Neural crest cell (in vitro differentiated cells): ENCODE measurements at regions not wholly inside any gene's neighbourhood (a gene's known extent, or its start where the extent isn't known, plus 50 kb on each side); places are given as distances from the start of the nearest gene placed in this dataset.

Source experiments
- DNase-seq: peaks from one replicate; pipeline ENCODE4 v3.0.0; 2021; ENCODE audit warnings: low read depth, mixed read lengths, low spot score
- H3K27ac Mint-ChIP-seq: one replicate; pipeline ENCODE4 v1.8.0; 2021; ENCODE audit warnings: mild to moderate bottlenecking, mixed read lengths; ENCODE audit not compliant: unreplicated experiment
- H3K27me3 Mint-ChIP-seq: 2 replicates; pipeline ENCODE4 v1.8.0; 2021; ENCODE audit warnings: low read depth, mild to moderate bottlenecking, mixed read lengths
- H3K36me3 Mint-ChIP-seq: 2 replicates; pipeline ENCODE4 v1.8.0; 2021; ENCODE audit warnings: low read depth, mild to moderate bottlenecking, mixed read lengths
- H3K4me1 Mint-ChIP-seq: 2 replicates; pipeline ENCODE4 v1.8.0; 2021; ENCODE audit warnings: mixed read lengths
- H3K4me3 Mint-ChIP-seq: one replicate; pipeline ENCODE4 v1.8.0; 2021; ENCODE audit warnings: mild to moderate bottlenecking, mixed read lengths
- H3K9me3 Mint-ChIP-seq: 2 replicates; pipeline ENCODE4 v1.8.0; 2021; ENCODE audit warnings: mixed read lengths
- CTCF ChIP-seq: fragments of 200-600 bp; sonication (generic); conservative IDR thresholded peaks from 2 replicates; pipeline ENCODE4 v1.5.0; 2021; ENCODE audit warnings: antibody characterized with exemption, mild to moderate bottlenecking

GRCh38 chrX:26008691-26009090 lies 129.5 kb upstream of the MAGEB18 start:
- no peak for TF ChIP-seq CTCF
- Mint-ChIP-seq H3K27ac (no peak overlapping the region), H3K27me3 (no peaks in the 10 kb centered on the region), H3K9me3 (peaks cover 13% of the 10 kb centered on the region), H3K36me3 (no peaks in the 10 kb centered on the region), H3K4me3 (no peak overlapping the region), H3K4me1 (no peaks in the 10 kb centered on the region)
- no peak for DNase-seq

- Mint-ChIP-seq H3K9me3 (peaks cover 5% of the 10 kb centered on the region), H3K4me1 (no peaks in the 10 kb centered on the region), H3K36me3 (no peaks in the 10 kb centered on the region), H3K27me3 (no peaks in the 10 kb centered on the region), H3K27ac (no peak overlapping the region), H3K4me3 (no peak overlapping the region)
- TF ChIP-seq CTCF = no peak
- no peak for DNase-seq
Measured at GRCh38 chrX:26019386-26019785, 118.8 kb upstream of the MAGEB18 start.

- TF ChIP-seq CTCF = no peak
- peaks cover 3% of the 10 kb centered on the region for H3K9me3 Mint-ChIP-seq
- no peaks in the 10 kb centered on the region for H3K4me1 Mint-ChIP-seq
- no peak for DNase-seq
- no peak overlapping the region for H3K4me3 Mint-ChIP-seq
- H3K27me3 Mint-ChIP-seq = no peaks in the 10 kb centered on the region
- H3K27ac Mint-ChIP-seq = no peak overlapping the region
- H3K36me3 Mint-ChIP-seq = no peaks in the 10 kb centered on the region
Measured at GRCh38 chrX:26026179-26026578, 112.0 kb upstream of the MAGEB18 start.

- no peaks in the 10 kb centered on the region for H3K27me3 Mint-ChIP-seq
- no peak overlapping the region for H3K4me3 Mint-ChIP-seq
- TF ChIP-seq CTCF = no peak
- no peak overlapping the region for H3K27ac Mint-ChIP-seq
- DNase-seq = no peak
- H3K36me3 Mint-ChIP-seq = no peaks in the 10 kb centered on the region
- no peaks in the 10 kb centered on the region for H3K9me3 Mint-ChIP-seq
- H3K4me1 Mint-ChIP-seq = no peaks in the 10 kb centered on the region
Measured at GRCh38 chrX:26032111-26032912, 105.8 kb upstream of the MAGEB18 start.

- H3K36me3 Mint-ChIP-seq = no peaks in the 10 kb centered on the region
- H3K27ac Mint-ChIP-seq = no peak overlapping the region
- TF ChIP-seq CTCF = no peak
- H3K4me1 Mint-ChIP-seq = no peaks in the 10 kb centered on the region
- H3K9me3 Mint-ChIP-seq = peaks cover 6% of the 10 kb centered on the region
- no peaks in the 10 kb centered on the region for H3K27me3 Mint-ChIP-seq
- H3K4me3 Mint-ChIP-seq = no peak overlapping the region
- no peak for DNase-seq
Measured at GRCh38 chrX:26037367-26037766, 100.8 kb upstream of the MAGEB18 start.
